Right lobe of liver (tissue), 4 donors: ENCODE measurements at regions not wholly inside any gene's neighbourhood (a gene's known extent, or its start where the extent isn't known, plus 50 kb on each side); places are given as distances from the start of the nearest gene placed in this dataset.

Source experiments
- POLR2A ChIP-seq: fragments of 450-650 bp; IDR thresholded peaks from one replicate; pipeline ENCODE4 v1.6.1; 2017; ENCODE audit warnings: antibody characterized with exemption, mild to moderate bottlenecking
- TF ChIP-seq, protein P1 (sequence below), 4 donors: fragments of 200-600 bp in 3 of 4; fragments of 450-650 bp in 1 of 4; IDR thresholded peaks; one replicate each; pipeline versions ENCODE4 v1.5.1 to v1.8.0; 2016 to 2022; ENCODE audit warnings: antibody characterized with exemption in 4 of 4, mild to moderate bottlenecking in 2 of 4
- donor health status: DM: no; HTN: no; CAD: no.
- donor health status: DM: no; HTN: no; CAD: no.
- donor health status: DM: no; HTN: yes; CAD: no.

DNA sequence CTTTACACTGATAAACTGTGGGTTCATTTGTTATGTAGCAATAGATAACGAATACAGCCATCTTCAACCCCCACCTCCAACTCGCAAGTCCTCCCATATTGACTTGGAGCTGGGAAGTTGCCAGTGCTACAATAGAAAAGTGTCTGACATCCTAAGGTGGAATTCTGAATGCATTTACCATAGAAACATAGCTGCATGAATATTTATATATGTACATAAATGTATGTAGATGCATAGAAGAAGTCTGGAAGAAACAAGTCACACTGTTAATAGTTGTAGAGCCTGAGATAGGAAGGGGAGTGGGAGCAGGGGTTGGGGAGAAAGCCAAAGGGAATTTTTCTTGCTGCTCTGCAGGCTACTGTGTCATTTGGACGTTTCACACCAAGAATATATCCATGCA is 88.1 kb upstream of the SSBP2 start:
- TF ChIP-seq, protein P1, sequence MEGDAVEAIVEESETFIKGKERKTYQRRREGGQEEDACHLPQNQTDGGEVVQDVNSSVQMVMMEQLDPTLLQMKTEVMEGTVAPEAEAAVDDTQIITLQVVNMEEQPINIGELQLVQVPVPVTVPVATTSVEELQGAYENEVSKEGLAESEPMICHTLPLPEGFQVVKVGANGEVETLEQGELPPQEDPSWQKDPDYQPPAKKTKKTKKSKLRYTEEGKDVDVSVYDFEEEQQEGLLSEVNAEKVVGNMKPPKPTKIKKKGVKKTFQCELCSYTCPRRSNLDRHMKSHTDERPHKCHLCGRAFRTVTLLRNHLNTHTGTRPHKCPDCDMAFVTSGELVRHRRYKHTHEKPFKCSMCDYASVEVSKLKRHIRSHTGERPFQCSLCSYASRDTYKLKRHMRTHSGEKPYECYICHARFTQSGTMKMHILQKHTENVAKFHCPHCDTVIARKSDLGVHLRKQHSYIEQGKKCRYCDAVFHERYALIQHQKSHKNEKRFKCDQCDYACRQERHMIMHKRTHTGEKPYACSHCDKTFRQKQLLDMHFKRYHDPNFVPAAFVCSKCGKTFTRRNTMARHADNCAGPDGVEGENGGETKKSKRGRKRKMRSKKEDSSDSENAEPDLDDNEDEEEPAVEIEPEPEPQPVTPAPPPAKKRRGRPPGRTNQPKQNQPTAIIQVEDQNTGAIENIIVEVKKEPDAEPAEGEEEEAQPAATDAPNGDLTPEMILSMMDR (IDR thresholded peaks at IDR 0.05): no peak
- no peak for TF ChIP-seq POLR2A
